CD4-positive, alpha-beta T cell (primary cell): ENCODE measurements at regions not wholly inside any gene's neighbourhood (a gene's known extent, or its start where the extent isn't known, plus 50 kb on each side); places are given as distances from the start of the nearest gene placed in this dataset.

Source experiments
- ATAC-seq: fragments of 200-7000 bp; cut with Tn5 transposase; one replicate; pipeline ENCODE4 v1.10.0; 2022; ENCODE audit warnings: mild to moderate bottlenecking; ENCODE audit not compliant: poor library complexity
- CTCF ChIA-PET: fragments of 350-600 bp; sonication (Branson Sonifier 250); formaldehyde crosslinking; loops from one replicate; lab custom pipeline; 2021; ENCODE audit warnings: antibody characterized with exemption, inconsistent platforms; lab: Charles Lee
- POLR2A ChIA-PET: fragments of 350-600 bp; sonication (Branson Sonifier 250); formaldehyde crosslinking; loops from one replicate; lab custom pipeline; 2021; ENCODE audit warnings: antibody characterized with exemption, inconsistent platforms; lab: Charles Lee
- DNase-seq, 14 experiments: peaks; one replicate each; pipeline ENCODE4 v3.0.0-alpha.2; 2013 to 2020; ENCODE audit warnings: mixed read lengths in 2 of 14
- H3K27ac ChIP-seq, 2 donors: one replicate each; pipeline versions ENCODE4 v1.5.1 to v1.7.0; 2013; ENCODE audit warnings: low read length in 2 of 2, low read depth in 1 of 2, mild to moderate bottlenecking in 1 of 2
- H3K27me3 ChIP-seq, 2 experiments: 1 replicate in 1 of 2; 2 replicates in 1 of 2; pipeline versions ENCODE4 v1.6.1 to v1.7.0; 2013; ENCODE audit warnings: low read length in 2 of 2, control low read depth in 1 of 2, mild to moderate bottlenecking in 1 of 2, moderate library complexity in 1 of 2; ENCODE audit not compliant: insufficient read depth in 2 of 2, control insufficient read depth in 1 of 2
- H3K36me3 ChIP-seq: one replicate; pipeline ENCODE4 v1.6.1; 2013; ENCODE audit warnings: low read length, control low read depth; ENCODE audit not compliant: insufficient read depth
- H3K4me1 ChIP-seq: one replicate; pipeline ENCODE4 v1.6.1; 2013; ENCODE audit warnings: low read length, control low read depth; ENCODE audit not compliant: insufficient read depth
- H3K4me3 ChIP-seq: one replicate; pipeline ENCODE4 v1.5.1; 2013; ENCODE audit warnings: mild to moderate bottlenecking, low read length, moderate library complexity
- H3K9me3 ChIP-seq, 2 experiments: 1 replicate in 1 of 2; 2 replicates in 1 of 2; pipeline versions ENCODE4 v1.6.1 to v1.7.0; 2013; ENCODE audit warnings: low read length in 2 of 2, mild to moderate bottlenecking in 2 of 2, control low read depth in 1 of 2, moderate library complexity in 1 of 2; ENCODE audit not compliant: control insufficient read depth in 1 of 2, insufficient read depth in 1 of 2
- H3K27ac Mint-ChIP-seq: one replicate; pipeline ENCODE4 v1.8.0; 2020; ENCODE audit warnings: mixed read lengths
- H3K27me3 Mint-ChIP-seq: one replicate; pipeline ENCODE4 v1.8.0; 2021; ENCODE audit warnings: mixed read lengths
- H3K36me3 Mint-ChIP-seq: one replicate; pipeline ENCODE4 v1.8.0; 2021; ENCODE audit warnings: low read depth, mixed read lengths
- H3K4me1 Mint-ChIP-seq: one replicate; pipeline ENCODE4 v1.8.0; 2021; ENCODE audit warnings: low read depth, mixed read lengths
- H3K4me3 Mint-ChIP-seq: one replicate; pipeline ENCODE4 v1.8.0; 2020; ENCODE audit warnings: mild to moderate bottlenecking, mixed read lengths
- H3K9me3 Mint-ChIP-seq: one replicate; pipeline ENCODE4 v1.8.0; 2020; ENCODE audit warnings: mixed read lengths
- intact Hi-C, 2 experiments: fragments of 100-400 bp; cut with DNase I in 1 of 2; cut with micrococcal nuclease in 1 of 2; formaldehyde crosslinking; loops; one replicate each; pipeline versions ENCODE4 v1.15.1 to v1.9.0; 2023 to 2025; cut with DNase I, micrococcal nuclease
- TF ChIP-seq, protein P1 (sequence below): fragments of 200-600 bp; IDR thresholded peaks from one replicate; pipeline ENCODE4 v1.8.0; 2022; ENCODE audit warnings: antibody characterized with exemption, mild to moderate bottlenecking

- no peak overlapping the region for H3K4me3 Mint-ChIP-seq
- Histone ChIP-seq H3K27me3 (no peaks in the 10 kb centered on the region), H3K4me3 (no peak overlapping the region), H3K36me3 (no peaks in the 10 kb centered on the region), H3K9me3 (peaks cover 0 to 3% of the 10 kb centered on the region in 2 experiments), H3K27ac (no peak overlapping the region), H3K4me1 (no peaks in the 10 kb centered on the region)
- peaks cover 3% of the 10 kb centered on the region for H3K9me3 Mint-ChIP-seq
- TF ChIP-seq, protein P1, sequence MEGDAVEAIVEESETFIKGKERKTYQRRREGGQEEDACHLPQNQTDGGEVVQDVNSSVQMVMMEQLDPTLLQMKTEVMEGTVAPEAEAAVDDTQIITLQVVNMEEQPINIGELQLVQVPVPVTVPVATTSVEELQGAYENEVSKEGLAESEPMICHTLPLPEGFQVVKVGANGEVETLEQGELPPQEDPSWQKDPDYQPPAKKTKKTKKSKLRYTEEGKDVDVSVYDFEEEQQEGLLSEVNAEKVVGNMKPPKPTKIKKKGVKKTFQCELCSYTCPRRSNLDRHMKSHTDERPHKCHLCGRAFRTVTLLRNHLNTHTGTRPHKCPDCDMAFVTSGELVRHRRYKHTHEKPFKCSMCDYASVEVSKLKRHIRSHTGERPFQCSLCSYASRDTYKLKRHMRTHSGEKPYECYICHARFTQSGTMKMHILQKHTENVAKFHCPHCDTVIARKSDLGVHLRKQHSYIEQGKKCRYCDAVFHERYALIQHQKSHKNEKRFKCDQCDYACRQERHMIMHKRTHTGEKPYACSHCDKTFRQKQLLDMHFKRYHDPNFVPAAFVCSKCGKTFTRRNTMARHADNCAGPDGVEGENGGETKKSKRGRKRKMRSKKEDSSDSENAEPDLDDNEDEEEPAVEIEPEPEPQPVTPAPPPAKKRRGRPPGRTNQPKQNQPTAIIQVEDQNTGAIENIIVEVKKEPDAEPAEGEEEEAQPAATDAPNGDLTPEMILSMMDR: no peak
- H3K27ac Mint-ChIP-seq: no peak overlapping the region
- DNase-seq (no peak), ATAC-seq (no peak)
- ChIA-PET CTCF (no interaction called here), POLR2A (no interaction called here)
- intact Hi-C loops: no loop called here
- H3K27me3 Mint-ChIP-seq: no peaks in the 10 kb centered on the region
- no peaks in the 10 kb centered on the region for H3K36me3 Mint-ChIP-seq
- H3K4me1 Mint-ChIP-seq: no peaks in the 10 kb centered on the region
Measured at GRCh38 chr12:39176356-39176755, 266.6 kb downstream of the KIF21A start.

- no peaks in the 10 kb centered on the region for H3K4me1 ChIP-seq
- TF ChIP-seq, protein P1: no peak
- intact Hi-C loops: no loop called here
- Mint-ChIP-seq H3K27me3 (no peaks in the 10 kb centered on the region), H3K9me3 (peaks cover 4% of the 10 kb centered on the region), H3K36me3 (no peaks in the 10 kb centered on the region), H3K27ac (no peak overlapping the region), H3K4me1 (no peaks in the 10 kb centered on the region), H3K4me3 (no peak overlapping the region)
- ATAC-seq (no peak), DNase-seq (no peak)
- ChIA-PET CTCF (no interaction called here), POLR2A (no interaction called here)
- no peak overlapping the region for H3K4me3 ChIP-seq
- no peak overlapping the region for H3K27ac ChIP-seq
- no peaks in the 10 kb centered on the region for H3K36me3 ChIP-seq
- H3K9me3 ChIP-seq: peaks cover 0 to 3% of the 10 kb centered on the region in 2 experiments
- no peaks in the 10 kb centered on the region for H3K27me3 ChIP-seq
Measured at GRCh38 chr12:39173726-39174125, 268.3 kb upstream of the CPNE8 start.

DNA sequence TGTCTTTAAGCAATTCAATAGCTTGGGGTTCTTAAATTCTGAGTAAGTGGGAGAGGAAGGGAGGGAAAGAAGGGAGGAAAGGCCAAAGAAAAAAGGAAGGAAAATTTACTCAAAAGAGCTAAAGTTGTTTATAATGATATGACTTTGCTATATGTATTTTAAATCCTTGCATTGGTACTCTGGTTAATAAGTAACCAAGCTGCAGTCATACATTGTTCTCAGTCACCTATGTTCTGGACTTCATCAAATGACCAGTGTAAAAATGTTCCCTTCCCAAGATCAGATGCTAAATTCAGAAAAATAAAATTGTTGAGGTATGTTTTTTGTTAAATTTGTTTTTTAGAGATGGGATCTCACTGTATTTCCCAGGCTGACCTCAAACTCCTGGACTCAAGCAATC lies 259.9 kb upstream of the CPNE8 start:
- H3K4me3 Mint-ChIP-seq: no peak overlapping the region
- H3K27me3 Mint-ChIP-seq: no peaks in the 10 kb centered on the region
- DNase-seq (no peak), ATAC-seq (no peak)
- intact Hi-C loops: no loop called here
- H3K4me3 ChIP-seq: no peak overlapping the region
- TF ChIP-seq, protein P1: no peak
- H3K27ac Mint-ChIP-seq: no peak overlapping the region
- H3K27ac ChIP-seq: no peak overlapping the region
- CTCF ChIA-PET: no interaction called here
- peaks cover 0 to 8% of the 10 kb centered on the region in 2 experiments for H3K9me3 ChIP-seq
- POLR2A ChIA-PET: no interaction called here
- no peaks in the 10 kb centered on the region for H3K4me1 Mint-ChIP-seq
- H3K27me3 ChIP-seq: no peaks in the 10 kb centered on the region
- H3K4me1 ChIP-seq: no peaks in the 10 kb centered on the region
- H3K9me3 Mint-ChIP-seq: peaks cover 15% of the 10 kb centered on the region
- no peaks in the 10 kb centered on the region for H3K36me3 ChIP-seq
- no peaks in the 10 kb centered on the region for H3K36me3 Mint-ChIP-seq
